GM19328 (cell line): ENCODE measurements at regions not wholly inside any gene's neighbourhood (a gene's known extent, or its start where the extent isn't known, plus 50 kb on each side); places are given as distances from the start of the nearest gene placed in this dataset.
A peak's percentile ranks its signal among the peaks of the same experiment; 100 is the strongest.
"Not testable (repeated sequence)": the region's sequence is repeated elsewhere in the genome, so short reads cannot be mapped to it uniquely, and the experiment has no call there.

Experiments
- ATAC-seq: cut with Tn5 transposase; IDR thresholded peaks from one replicate; pipeline ENCODE4 v1.9.1; 2021; ENCODE audit warnings: mild to moderate bottlenecking, moderate library complexity; ENCODE audit not compliant: unreplicated experiment

DNA sequence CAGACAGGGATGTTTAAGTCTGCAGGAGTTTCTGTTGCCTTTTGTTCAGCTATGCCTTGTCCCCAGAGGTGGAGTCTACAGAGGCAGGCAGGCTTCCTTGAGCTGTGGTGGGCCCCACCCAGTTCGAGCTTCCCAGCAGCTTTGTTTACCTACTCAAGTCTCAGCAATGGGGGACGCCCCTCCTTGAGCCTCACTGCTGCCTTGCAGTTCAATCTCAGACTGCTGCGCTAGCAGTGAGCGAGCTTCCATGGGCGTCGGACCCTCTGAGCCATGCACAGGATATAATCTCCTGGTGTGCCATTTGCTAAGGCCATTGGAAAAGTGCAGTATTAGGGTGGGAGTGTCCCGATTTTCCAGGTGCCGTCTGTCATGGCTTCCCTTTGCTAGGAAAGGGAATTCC is 760.3 kb downstream of the SLC4A3 start:
- ATAC-seq = not testable (repeated sequence)

GRCh38 chr2:220393711-220394110 is 766.3 kb downstream of the SLC4A3 start:
- ATAC-seq = no peak

DNA sequence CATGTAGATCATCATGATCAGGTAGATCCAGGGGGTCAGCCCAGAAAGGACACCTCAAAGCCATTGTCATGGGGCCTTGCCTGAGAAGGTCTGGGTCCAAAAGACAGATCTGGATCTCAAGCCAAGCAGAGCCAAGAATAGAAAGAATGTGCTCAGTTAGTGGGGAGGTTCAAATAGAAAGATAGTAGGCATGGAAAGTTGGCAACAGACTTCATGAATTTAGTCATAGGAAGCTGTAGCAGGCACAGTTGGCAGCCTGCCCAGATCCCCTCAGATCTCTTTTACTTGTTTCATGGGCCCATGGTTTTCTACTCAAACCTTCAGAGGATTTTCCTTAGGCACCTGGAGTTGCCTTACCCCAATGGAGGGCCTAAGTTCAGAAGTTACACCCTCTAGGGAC is 767.0 kb downstream of the SLC4A3 start:
- ATAC-seq = no peak

- ATAC-seq = no peak
Observed at GRCh38 chr2:220396287-220396686, 768.9 kb downstream of the SLC4A3 start.

- no peak for ATAC-seq
Observed at GRCh38 chr2:220410296-220410695, 782.9 kb downstream of the SLC4A3 start.

- ATAC-seq = no peak
Observed at GRCh38 chr2:220417503-220417902, 790.1 kb downstream of the SLC4A3 start.

- no peak for ATAC-seq
Observed at GRCh38 chr2:220419647-220420046, 792.2 kb downstream of the SLC4A3 start.

DNA sequence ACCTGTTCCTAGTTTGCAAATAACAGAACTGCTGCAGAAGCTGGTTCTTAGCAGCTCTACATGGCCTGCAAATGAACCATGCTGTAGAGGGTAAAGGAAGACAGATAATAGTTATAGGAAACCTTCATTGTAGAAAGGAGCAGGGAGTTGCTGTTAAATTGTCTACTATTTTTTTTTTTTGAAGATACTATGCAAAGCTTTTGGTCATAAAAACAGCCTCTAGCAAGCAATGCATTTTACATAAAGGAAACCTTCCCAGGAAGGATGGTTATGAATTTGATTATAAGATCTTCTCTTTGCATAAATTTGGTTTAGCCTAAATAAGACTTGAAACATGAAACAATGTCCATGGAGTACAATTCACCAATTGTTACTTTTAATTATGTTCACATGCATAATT is 793.4 kb downstream of the SLC4A3 start:
- ATAC-seq = no peak

GRCh38 chr2:220422676-220423075 is 795.2 kb downstream of the SLC4A3 start:
- ATAC-seq = no peak

- no peak for ATAC-seq
Observed at GRCh38 chr2:220424561-220424960, 797.1 kb downstream of the SLC4A3 start.

DNA sequence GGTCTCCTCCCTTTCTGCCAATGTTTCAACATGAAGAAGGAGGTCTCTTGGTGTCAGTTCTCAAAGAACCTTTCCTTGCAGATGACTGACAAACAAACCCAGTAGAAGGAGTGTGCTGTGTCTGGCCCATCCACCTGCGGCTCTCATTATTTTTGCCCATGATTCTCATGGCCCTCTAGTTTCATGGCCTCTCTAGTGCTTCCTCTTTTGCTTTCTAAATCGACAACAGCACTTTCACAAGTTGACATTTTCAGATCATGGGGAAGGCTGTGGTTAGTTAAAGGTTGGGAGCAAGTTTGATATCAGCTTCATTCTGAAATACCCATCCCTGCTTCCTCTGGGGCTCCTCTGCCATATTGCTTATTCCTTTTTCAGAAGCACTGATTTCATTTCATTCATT is 805.2 kb downstream of the SLC4A3 start:
- ATAC-seq = peak; percentile 64

GRCh38 chr2:220433131-220433530 is 805.7 kb downstream of the SLC4A3 start:
- no peak for ATAC-seq

GRCh38 chr2:220434385-220434784 is 807.0 kb downstream of the SLC4A3 start:
- no peak for ATAC-seq

- ATAC-seq = no peak
Observed at GRCh38 chr2:220437938-220438337, 810.5 kb downstream of the SLC4A3 start.

DNA sequence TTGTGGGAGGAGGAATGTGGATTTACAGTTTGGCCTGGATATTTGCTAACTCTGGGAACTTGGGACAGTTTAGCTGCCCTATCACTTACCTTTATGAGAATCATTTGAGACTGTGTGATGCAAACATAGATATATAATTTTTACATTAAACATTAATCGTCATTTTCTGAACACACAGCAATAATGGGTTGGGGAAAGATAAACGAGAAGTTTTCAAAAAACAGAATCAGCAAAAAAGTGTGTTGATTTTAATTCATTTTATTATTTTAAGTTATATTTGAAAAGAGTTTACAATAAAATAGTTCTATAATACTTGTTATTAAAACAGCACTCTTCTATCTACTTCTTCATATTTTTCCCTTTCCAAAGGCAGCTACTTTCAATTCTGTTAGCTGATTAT is 813.3 kb downstream of the SLC4A3 start:
- ATAC-seq = no peak

- no peak for ATAC-seq
Observed at GRCh38 chr2:220441404-220441803, 814.0 kb downstream of the SLC4A3 start.

- ATAC-seq = no peak
Observed at GRCh38 chr2:220442012-220442411, 814.6 kb downstream of the SLC4A3 start.

DNA sequence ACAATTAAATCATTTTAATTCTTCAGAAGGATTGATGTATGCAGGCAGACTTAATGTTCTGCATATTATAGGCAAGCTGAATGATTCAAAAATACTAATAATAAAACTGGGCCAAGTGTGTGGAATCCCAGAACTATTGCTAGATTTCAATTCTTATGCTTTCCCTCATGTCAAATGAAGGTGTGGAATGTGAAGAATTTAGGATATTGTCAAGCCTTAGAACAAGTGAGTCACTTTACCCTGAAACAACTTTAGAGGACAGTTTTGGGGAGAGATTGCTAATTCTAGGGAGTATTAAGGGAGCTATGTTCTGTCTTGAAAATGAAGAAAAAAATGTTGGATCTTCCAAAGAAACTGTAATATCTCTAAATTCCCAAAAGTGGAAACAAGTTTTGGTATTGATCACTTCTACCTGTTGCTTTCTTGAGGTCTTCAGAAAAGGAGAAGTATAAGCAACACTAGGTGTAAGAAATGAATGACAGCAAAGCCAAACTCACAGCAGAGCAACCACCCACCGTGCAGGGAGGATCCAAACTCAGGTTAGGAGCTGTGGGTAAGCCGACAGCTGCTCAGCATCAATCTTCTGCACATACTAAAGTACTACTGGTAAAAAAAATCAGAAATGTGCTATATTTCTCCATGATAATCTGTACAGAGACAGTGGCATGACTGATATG is 818.1 kb downstream of the SLC4A3 start:
- ATAC-seq = no peak

GRCh38 chr2:220446106-220446712 is 818.8 kb downstream of the SLC4A3 start:
- ATAC-seq = no peak

- ATAC-seq = no peak
Observed at GRCh38 chr2:220450846-220451245, 823.4 kb downstream of the SLC4A3 start.

DNA sequence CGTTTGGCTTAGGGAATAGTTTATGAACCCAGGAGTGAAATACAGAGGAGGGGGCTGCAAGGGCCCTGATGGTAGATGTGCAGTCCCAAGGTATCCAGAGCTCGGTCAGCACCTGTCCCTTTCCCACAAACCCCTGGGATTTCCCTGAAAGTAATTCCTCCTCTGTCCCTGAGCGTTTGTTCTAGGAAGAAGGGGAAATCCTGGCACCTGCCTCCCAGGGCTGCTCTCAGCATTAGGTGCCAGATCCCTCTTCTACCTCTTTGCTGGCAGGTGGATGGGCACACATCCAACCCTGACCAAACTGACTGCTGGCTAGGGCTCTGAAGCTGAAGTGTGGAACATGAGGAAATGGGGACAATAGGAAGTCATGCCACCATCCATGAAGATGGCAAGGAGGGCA is 824.0 kb downstream of the SLC4A3 start:
- no peak for ATAC-seq

DNA sequence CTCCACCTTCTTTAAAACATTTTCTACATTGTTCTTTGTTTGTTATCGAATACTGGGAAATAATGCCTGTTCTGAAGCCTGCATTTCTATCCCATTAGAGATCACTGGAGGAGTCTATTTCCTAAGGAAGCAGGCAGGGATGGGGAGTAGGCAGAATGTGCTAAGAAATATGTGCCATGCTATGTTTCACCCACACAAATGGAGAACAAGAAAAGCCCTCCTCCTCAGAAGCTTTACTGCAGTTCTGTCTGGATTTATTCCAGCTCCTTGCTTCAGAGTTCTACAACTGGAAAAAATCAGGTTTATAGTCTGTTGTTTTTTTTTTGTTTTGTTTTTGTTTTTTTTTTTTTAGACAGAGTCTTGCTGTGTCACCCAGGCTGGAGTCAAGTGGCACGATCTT is 825.1 kb downstream of the SLC4A3 start:
- ATAC-seq = no peak
